Stimulated activated CD8-positive, alpha-beta memory T cell treated with anti-CD3 and anti-CD28 coated beads, Interleukin-15, amount 100 ng/mL, for 48 hours (primary cell): ENCODE measurements at regions not wholly inside any gene's neighbourhood (a gene's known extent, or its start where the extent isn't known, plus 50 kb on each side); places are given as distances from the start of the nearest gene placed in this dataset.

ENCODE experiments used
- DNase-seq, 2 donors: peaks; one replicate each; pipeline ENCODE4 v3.0.0-alpha.2; 2020; ENCODE audit warnings: low read depth in 2 of 2

GRCh38 chr10:123526356-123527064 is 139.6 kb upstream of the GPR26 start:
- no peak for DNase-seq

GRCh38 chr10:123527151-123527550 is 139.0 kb upstream of the GPR26 start:
- DNase-seq: no peak

GRCh38 chr10:123529146-123529760 is 136.9 kb upstream of the GPR26 start:
- no peak for DNase-seq

GRCh38 chr10:123530166-123530870 is 135.8 kb upstream of the GPR26 start:
- DNase-seq: no peak

GRCh38 chr10:123535386-123535785 is 130.8 kb upstream of the GPR26 start:
- no peak for DNase-seq

- DNase-seq: no peak
Observed at GRCh38 chr10:123536176-123536845, 129.8 kb upstream of the GPR26 start.

GRCh38 chr10:123537188-123537961 is 128.8 kb upstream of the GPR26 start:
- DNase-seq: no peak

- DNase-seq: no peak
Observed at GRCh38 chr10:123538401-123539320, 127.5 kb upstream of the GPR26 start.

GRCh38 chr10:123544986-123545385 is 121.2 kb upstream of the GPR26 start:
- no peak for DNase-seq

- no peak for DNase-seq
Observed at GRCh38 chr10:123548770-123549169, 117.4 kb upstream of the GPR26 start.

GRCh38 chr10:123549761-123550454 is 116.2 kb upstream of the GPR26 start:
- no peak for DNase-seq

GRCh38 chr10:123550675-123551096 is 115.5 kb upstream of the GPR26 start:
- no peak for DNase-seq

- no peak for DNase-seq
Observed at GRCh38 chr10:123551259-123551658, 114.9 kb upstream of the GPR26 start.

GRCh38 chr10:123552760-123553554 is 113.2 kb upstream of the GPR26 start:
- DNase-seq: no peak

- no peak for DNase-seq
Observed at GRCh38 chr10:123553810-123554430, 112.2 kb upstream of the GPR26 start.

- DNase-seq: no peak
Observed at GRCh38 chr10:123554656-123555055, 111.5 kb upstream of the GPR26 start.

GRCh38 chr10:123555616-123556015 is 110.5 kb upstream of the GPR26 start:
- no peak for DNase-seq

GRCh38 chr10:123556049-123556448 is 110.1 kb upstream of the GPR26 start:
- DNase-seq: no peak

GRCh38 chr10:123556736-123557135 is 109.4 kb upstream of the GPR26 start:
- no peak for DNase-seq
